ENCODE measurements at regions not wholly inside any gene's neighbourhood (a gene's known extent, or its start where the extent isn't known, plus 50 kb on each side); places are given as distances from the start of the nearest gene placed in this dataset.

DNA sequence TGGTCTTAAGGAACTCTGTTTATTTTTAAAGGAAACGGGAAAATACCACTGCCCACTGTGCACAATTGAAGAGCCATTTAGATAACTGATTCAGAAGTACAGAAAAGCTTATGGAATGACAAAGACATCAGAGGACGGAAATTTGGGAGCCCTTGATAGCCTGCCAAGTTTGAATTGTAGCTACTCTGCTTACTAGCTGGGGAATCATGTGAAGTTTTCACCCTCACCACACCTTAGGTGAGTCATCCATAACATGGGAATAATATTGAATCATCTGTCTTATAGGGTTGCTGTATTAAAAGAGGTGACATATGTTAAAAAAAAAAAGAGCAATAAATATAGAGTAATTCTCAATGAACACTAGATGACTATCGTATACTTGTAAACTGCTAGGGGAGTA is 1104.2 kb downstream of the GATA3 start:
- TF ChIP-seq, protein P1, sequence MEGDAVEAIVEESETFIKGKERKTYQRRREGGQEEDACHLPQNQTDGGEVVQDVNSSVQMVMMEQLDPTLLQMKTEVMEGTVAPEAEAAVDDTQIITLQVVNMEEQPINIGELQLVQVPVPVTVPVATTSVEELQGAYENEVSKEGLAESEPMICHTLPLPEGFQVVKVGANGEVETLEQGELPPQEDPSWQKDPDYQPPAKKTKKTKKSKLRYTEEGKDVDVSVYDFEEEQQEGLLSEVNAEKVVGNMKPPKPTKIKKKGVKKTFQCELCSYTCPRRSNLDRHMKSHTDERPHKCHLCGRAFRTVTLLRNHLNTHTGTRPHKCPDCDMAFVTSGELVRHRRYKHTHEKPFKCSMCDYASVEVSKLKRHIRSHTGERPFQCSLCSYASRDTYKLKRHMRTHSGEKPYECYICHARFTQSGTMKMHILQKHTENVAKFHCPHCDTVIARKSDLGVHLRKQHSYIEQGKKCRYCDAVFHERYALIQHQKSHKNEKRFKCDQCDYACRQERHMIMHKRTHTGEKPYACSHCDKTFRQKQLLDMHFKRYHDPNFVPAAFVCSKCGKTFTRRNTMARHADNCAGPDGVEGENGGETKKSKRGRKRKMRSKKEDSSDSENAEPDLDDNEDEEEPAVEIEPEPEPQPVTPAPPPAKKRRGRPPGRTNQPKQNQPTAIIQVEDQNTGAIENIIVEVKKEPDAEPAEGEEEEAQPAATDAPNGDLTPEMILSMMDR (IDR thresholded peaks at IDR 0.05) = no peak
- TF ChIP-seq POLR2A (IDR thresholded peaks at IDR 0.05) = no peak
